Vagina (tissue), 2 donors: ENCODE measurements at regions not wholly inside any gene's neighbourhood (a gene's known extent, or its start where the extent isn't known, plus 50 kb on each side); places are given as distances from the start of the nearest gene placed in this dataset.
"Not testable (repeated sequence)": the region's sequence is repeated elsewhere in the genome, so short reads cannot be mapped to it uniquely, and the experiment has no call there.

ENCODE experiments used
- CTCF ChIP-seq, 3 experiments: fragments of 450-650 bp in 2 of 3; fragments of 200-600 bp in 1 of 3; sonication (generic) in 1 of 3; IDR thresholded peaks; one replicate each; pipeline ENCODE4 v1.5.1; 2017 to 2019; ENCODE audit warnings: antibody characterized with exemption in 3 of 3, mild to moderate bottlenecking in 2 of 3, moderate library complexity in 2 of 3
- POLR2A ChIP-seq, 2 donors: fragments of 450-650 bp; IDR thresholded peaks; one replicate each; pipeline ENCODE4 v1.6.1; 2017; ENCODE audit warnings: antibody characterized with exemption in 2 of 2, mild to moderate bottlenecking in 2 of 2, moderate library complexity in 2 of 2
- POLR2AphosphoS5 ChIP-seq, 2 donors: sonication (generic); formaldehyde crosslinking; IDR thresholded peaks; one replicate each; pipeline ENCODE4 v1.9.0; 2017; ENCODE audit warnings: antibody characterized with exemption in 2 of 2, mild to moderate bottlenecking in 2 of 2, low read depth in 1 of 2; ENCODE audit not compliant: insufficient read depth in 1 of 2

- not testable (repeated sequence) for TF ChIP-seq CTCF (IDR thresholded peaks at IDR 0.05); POLR2AphosphoS5 (IDR thresholded peaks at IDR 0.05; ENCODE audit: insufficient read depth in 1 of 2, low read depth in 1 of 2); POLR2A (IDR thresholded peaks at IDR 0.05)
Measured at GRCh38 chr5:42981015-42981414, 59.1 kb downstream of the ANXA2R start.
